NCI-H1436 (cell line): ENCODE measurements at regions not wholly inside any gene's neighbourhood (a gene's known extent, or its start where the extent isn't known, plus 50 kb on each side); places are given as distances from the start of the nearest gene placed in this dataset.

ENCODE experiments used
- DNase-seq: peaks from one replicate; lab custom pipeline; 2025; lab: John Stamatoyannopoulos, UW

GRCh38 chr1:182293119-182293589 is 98.4 kb downstream of the GLUL start:
- no peak for DNase-seq

GRCh38 chr1:182292193-182292741 is 99.3 kb downstream of the GLUL start:
- DNase-seq = no peak

- DNase-seq = no peak
Observed at GRCh38 chr1:182291584-182292192, 99.9 kb downstream of the GLUL start.

GRCh38 chr1:182288749-182289604 is 102.6 kb downstream of the GLUL start:
- no peak for DNase-seq

GRCh38 chr1:182286761-182287160 is 104.8 kb downstream of the GLUL start:
- no peak for DNase-seq

GRCh38 chr1:182283746-182284544 is 107.6 kb downstream of the GLUL start:
- DNase-seq = no peak

- no peak for DNase-seq
Observed at GRCh38 chr1:182281541-182281940, 110.0 kb downstream of the GLUL start.

DNA sequence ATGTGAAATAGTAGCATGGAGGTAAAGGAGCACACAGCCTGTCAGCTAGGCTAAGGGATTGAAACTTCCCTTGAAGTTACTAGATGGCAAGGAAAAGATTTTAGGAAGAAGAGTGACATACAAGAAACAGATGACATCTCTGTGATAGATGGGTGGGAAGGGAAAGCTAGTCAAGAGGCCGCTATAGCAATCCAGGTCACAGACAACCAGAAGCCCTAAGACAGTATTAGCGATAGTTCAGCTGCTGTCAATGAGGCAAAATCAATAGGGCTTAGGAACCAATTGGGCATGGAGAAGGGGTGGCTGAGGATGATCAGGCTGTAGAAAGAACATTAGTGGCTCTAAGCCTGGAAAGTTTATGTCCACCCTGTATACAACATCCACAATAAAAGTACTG is 111.1 kb downstream of the GLUL start:
- no peak for DNase-seq

- DNase-seq = no peak
Observed at GRCh38 chr1:182279724-182280503, 111.7 kb downstream of the GLUL start.

DNA sequence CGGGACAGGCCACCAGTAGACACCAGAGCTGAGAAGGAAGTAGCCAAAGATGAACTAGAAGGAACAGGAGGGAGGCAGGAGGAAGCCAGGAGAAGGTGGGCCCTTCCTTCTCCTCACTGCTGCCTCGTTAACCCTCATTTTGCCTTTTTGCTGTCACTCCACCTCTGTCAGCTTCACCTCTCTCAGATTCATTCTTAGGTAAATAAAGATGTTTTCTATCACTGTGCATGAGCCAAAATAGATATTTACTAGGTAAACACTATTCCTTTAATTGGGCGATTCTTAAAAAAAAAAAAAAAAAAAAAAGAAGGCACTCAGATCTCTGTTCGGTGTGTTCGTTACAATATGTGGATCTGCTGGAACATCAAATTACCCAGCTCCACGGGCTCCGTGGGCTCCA is 112.3 kb downstream of the GLUL start:
- DNase-seq = no peak

GRCh38 chr1:182278144-182279054 is 113.2 kb downstream of the GLUL start:
- no peak for DNase-seq

DNA sequence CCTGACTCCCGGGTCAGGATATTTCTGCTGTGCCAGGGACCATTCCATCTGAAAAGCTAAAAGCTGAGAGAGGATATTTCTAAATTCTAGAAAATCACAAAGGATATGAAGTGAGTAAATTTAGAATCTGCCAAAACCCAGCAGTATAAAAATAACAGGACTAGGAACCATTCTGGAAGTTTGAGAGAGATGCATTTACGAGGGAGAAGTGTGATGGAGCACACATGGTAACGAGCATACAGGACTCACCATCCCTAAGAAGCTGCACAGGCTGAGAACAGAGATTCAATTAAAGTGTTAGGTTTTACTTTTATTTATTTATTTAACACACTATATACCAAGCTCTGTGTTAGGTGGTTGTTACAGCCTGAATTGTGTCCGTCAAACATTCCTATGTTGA is 116.3 kb downstream of the GLUL start:
- no peak for DNase-seq

- no peak for DNase-seq
Observed at GRCh38 chr1:182274618-182275017, 117.0 kb downstream of the GLUL start.

- DNase-seq = no peak
Observed at GRCh38 chr1:182270731-182271130, 120.9 kb downstream of the GLUL start.

GRCh38 chr1:182269097-182269496 is 122.5 kb downstream of the GLUL start:
- no peak for DNase-seq

GRCh38 chr1:182268669-182269068 is 122.9 kb downstream of the GLUL start:
- DNase-seq = no peak

GRCh38 chr1:182264185-182264584 is 127.4 kb downstream of the GLUL start:
- no peak for DNase-seq

- DNase-seq = no peak
Observed at GRCh38 chr1:182263706-182264105, 127.9 kb downstream of the GLUL start.

- no peak for DNase-seq
Observed at GRCh38 chr1:182262425-182262824, 129.2 kb downstream of the GLUL start.

DNA sequence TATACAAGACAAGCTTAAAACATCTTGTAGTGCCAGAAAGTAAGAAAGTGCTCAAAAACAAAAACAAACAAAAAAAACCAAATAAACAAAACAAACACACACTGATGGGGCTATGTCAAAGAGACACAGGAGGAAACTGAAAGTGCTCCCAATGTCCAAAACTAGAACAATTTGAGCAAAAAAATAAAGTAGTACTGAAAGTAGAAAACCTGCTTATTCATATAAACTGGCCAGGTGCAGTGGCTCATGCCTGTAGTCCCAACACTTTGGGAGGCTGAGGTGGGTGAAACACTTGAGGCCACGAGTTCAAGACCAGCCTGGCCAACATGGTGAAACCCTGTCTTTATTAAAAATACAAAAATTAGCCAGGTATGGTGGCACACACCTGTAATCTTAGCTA is 129.9 kb downstream of the GLUL start:
- DNase-seq = no peak

DNA sequence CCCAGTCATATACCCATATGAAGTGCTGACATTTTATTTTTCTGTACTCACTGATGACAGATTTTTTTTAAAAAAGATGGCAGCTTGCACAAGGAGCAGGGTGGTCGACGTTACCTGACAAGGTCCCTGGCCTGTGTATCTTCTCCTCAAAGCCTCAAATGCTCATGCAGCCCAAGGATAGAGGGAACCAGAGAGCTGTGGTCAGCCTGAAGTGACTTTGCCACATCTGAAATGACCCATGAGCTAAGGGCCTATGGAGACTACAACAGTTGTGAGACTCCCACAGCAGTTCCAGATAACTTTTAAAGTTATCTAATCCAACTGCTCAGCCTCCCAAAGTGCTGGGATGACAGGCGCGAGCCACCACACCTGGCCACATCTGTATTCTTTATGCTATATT is 131.1 kb downstream of the GLUL start:
- DNase-seq = no peak
